ENCODE measurements at regions not wholly inside any gene's neighbourhood (a gene's known extent, or its start where the extent isn't known, plus 50 kb on each side); places are given as distances from the start of the nearest gene placed in this dataset.

GRCh38 chr4:178293601-178294000 is 851.4 kb upstream of the AGA start:
- Histone ChIP-seq H2BK120ac (ENCODE audit: low read depth, low read length) (no peak overlapping the region), H3K79me1 (ENCODE audit: low read length) (no peaks in the 10 kb centered on the region), H3K4me2 (ENCODE audit: low read length) (no peak overlapping the region), H3K27ac (ENCODE audit: low read depth, low read length) (no peak overlapping the region), H3K56ac (ENCODE audit: low read length) (no peak overlapping the region), H3K36me3 (ENCODE audit: control insufficient read depth, insufficient read depth, low read length) (no peaks in the 10 kb centered on the region), H3K4ac (ENCODE audit: low read depth, low read length) (no peak overlapping the region), H4K5ac (ENCODE audit: low read length) (no peak overlapping the region), H2BK5ac (ENCODE audit: low read length) (no peak overlapping the region), H3K27me3 (ENCODE audit: insufficient read depth, low read length, poor library complexity) (no peaks in the 10 kb centered on the region), H2AK5ac (ENCODE audit: low read length) (no peak overlapping the region), H3K9ac (ENCODE audit: low read length) (no peak overlapping the region), H4K8ac (ENCODE audit: low read depth, low read length) (no peak overlapping the region), H3K18ac (ENCODE audit: low read length) (no peak overlapping the region), H3K79me2 (ENCODE audit: control insufficient read depth, insufficient read depth, low read length) (no peaks in the 10 kb centered on the region), H3K4me1 (ENCODE audit: control insufficient read depth, low read depth, low read length) (no peaks in the 10 kb centered on the region), H3K4me3 (ENCODE audit: low read length) (no peak overlapping the region), H3K23ac (ENCODE audit: low read length) (no peak overlapping the region), H2BK15ac (replicated peaks; ENCODE audit: low read depth) (no peak overlapping the region)
- DNase-seq, result peak; percentile 37
- 100% methylated on average over 1 of the region's 6 CpGs for WGBS (ENCODE audit: extremely low coverage, insufficient coverage, low lambda C conversion rate)

- H3K4me1 ChIP-seq (ENCODE audit: control insufficient read depth, low read depth, low read length), result no peaks in the 10 kb centered on the region
- no peak overlapping the region for H2AK5ac ChIP-seq (ENCODE audit: low read length)
- H3K27me3 ChIP-seq (ENCODE audit: insufficient read depth, low read length, poor library complexity), result no peaks in the 10 kb centered on the region
- no peaks in the 10 kb centered on the region for H3K36me3 ChIP-seq (ENCODE audit: control insufficient read depth, insufficient read depth, low read length)
- H3K79me2 ChIP-seq (ENCODE audit: control insufficient read depth, insufficient read depth, low read length), result no peaks in the 10 kb centered on the region
- no peak overlapping the region for H3K27ac ChIP-seq (ENCODE audit: low read depth, low read length)
- no peak overlapping the region for H3K4ac ChIP-seq (ENCODE audit: low read depth, low read length)
- H3K18ac ChIP-seq (ENCODE audit: low read length), result no peak overlapping the region
- no peak overlapping the region for H4K8ac ChIP-seq (ENCODE audit: low read depth, low read length)
- no peak overlapping the region for H2BK120ac ChIP-seq (ENCODE audit: low read depth, low read length)
- H3K79me1 ChIP-seq (ENCODE audit: low read length), result no peaks in the 10 kb centered on the region
- H4K5ac ChIP-seq (ENCODE audit: low read length), result no peak overlapping the region
- no peak overlapping the region for H3K9ac ChIP-seq (ENCODE audit: low read length)
- H2BK5ac ChIP-seq (ENCODE audit: low read length), result no peak overlapping the region
- no peak overlapping the region for H3K4me2 ChIP-seq (ENCODE audit: low read length)
- H3K4me3 ChIP-seq (ENCODE audit: low read length), result no peak overlapping the region
- H3K56ac ChIP-seq (ENCODE audit: low read length), result no peak overlapping the region
- H3K23ac ChIP-seq (ENCODE audit: low read length), result no peak overlapping the region
- DNase-seq, result peak; percentile 27
- no peak overlapping the region for H2BK15ac ChIP-seq (replicated peaks; ENCODE audit: low read depth)
- WGBS (ENCODE audit: extremely low coverage, insufficient coverage, low lambda C conversion rate), result no CpG with 5 or more reads among the region's 1 CpG
Measured at GRCh38 chr4:178296669-178297068, 854.4 kb upstream of the AGA start.

GRCh38 chr4:178306565-178306964 is 864.3 kb upstream of the AGA start:
- Histone ChIP-seq H2BK5ac (ENCODE audit: low read length) (no peak overlapping the region), H3K4me1 (ENCODE audit: control insufficient read depth, low read depth, low read length) (no peaks in the 10 kb centered on the region), H3K18ac (ENCODE audit: low read length) (no peak overlapping the region), H3K36me3 (ENCODE audit: control insufficient read depth, insufficient read depth, low read length) (no peaks in the 10 kb centered on the region), H3K56ac (ENCODE audit: low read length) (no peak overlapping the region), H3K79me2 (ENCODE audit: control insufficient read depth, insufficient read depth, low read length) (no peaks in the 10 kb centered on the region), H4K8ac (ENCODE audit: low read depth, low read length) (no peak overlapping the region), H2AK5ac (ENCODE audit: low read length) (no peak overlapping the region), H3K4me3 (ENCODE audit: low read length) (no peak overlapping the region), H4K5ac (ENCODE audit: low read length) (no peak overlapping the region), H3K4ac (ENCODE audit: low read depth, low read length) (no peak overlapping the region), H3K9ac (ENCODE audit: low read length) (no peak overlapping the region), H3K23ac (ENCODE audit: low read length) (no peak overlapping the region), H2BK15ac (replicated peaks; ENCODE audit: low read depth) (no peak overlapping the region), H3K79me1 (ENCODE audit: low read length) (no peaks in the 10 kb centered on the region), H2BK120ac (ENCODE audit: low read depth, low read length) (no peak overlapping the region), H3K27ac (ENCODE audit: low read depth, low read length) (no peak overlapping the region), H3K27me3 (ENCODE audit: insufficient read depth, low read length, poor library complexity) (no peaks in the 10 kb centered on the region), H3K4me2 (ENCODE audit: low read length) (no peak overlapping the region)
- no CpG with 5 or more reads among the region's 3 CpGs for WGBS (ENCODE audit: extremely low coverage, insufficient coverage, low lambda C conversion rate)
- peak; percentile 14 for DNase-seq

GRCh38 chr4:178309890-178310289 is 867.7 kb upstream of the AGA start:
- H3K27ac ChIP-seq (ENCODE audit: low read depth, low read length), result no peak overlapping the region
- no CpG with 5 or more reads among the region's 2 CpGs for WGBS (ENCODE audit: extremely low coverage, insufficient coverage, low lambda C conversion rate)
- no peak overlapping the region for H3K4ac ChIP-seq (ENCODE audit: low read depth, low read length)

GRCh38 chr4:178311997-178312396 is 869.8 kb upstream of the AGA start:
- no peak for DNase-seq

More at GRCh38 chr4:178309890-178310289, 867.7 kb upstream of the AGA start:
- no peak overlapping the region for H3K18ac ChIP-seq (ENCODE audit: low read length)
- H3K23ac ChIP-seq (ENCODE audit: low read length), result no peak overlapping the region
- H3K9ac ChIP-seq (ENCODE audit: low read length), result no peak overlapping the region
- H3K27me3 ChIP-seq (ENCODE audit: insufficient read depth, low read length, poor library complexity), result no peaks in the 10 kb centered on the region
- H2AK5ac ChIP-seq (ENCODE audit: low read length), result no peak overlapping the region
- no peak overlapping the region for H4K5ac ChIP-seq (ENCODE audit: low read length)
- H3K4me2 ChIP-seq (ENCODE audit: low read length), result no peak overlapping the region
- no peaks in the 10 kb centered on the region for H3K79me1 ChIP-seq (ENCODE audit: low read length)
- no peak overlapping the region for H2BK120ac ChIP-seq (ENCODE audit: low read depth, low read length)
- H4K8ac ChIP-seq (ENCODE audit: low read depth, low read length), result no peak overlapping the region
- H3K36me3 ChIP-seq (ENCODE audit: control insufficient read depth, insufficient read depth, low read length), result no peaks in the 10 kb centered on the region
- H3K79me2 ChIP-seq (ENCODE audit: control insufficient read depth, insufficient read depth, low read length), result no peaks in the 10 kb centered on the region
- no peak overlapping the region for H2BK5ac ChIP-seq (ENCODE audit: low read length)
- no peak overlapping the region for H2BK15ac ChIP-seq (replicated peaks; ENCODE audit: low read depth)
- H3K56ac ChIP-seq (ENCODE audit: low read length), result no peak overlapping the region
- no peak overlapping the region for H3K4me3 ChIP-seq (ENCODE audit: low read length)
- no peaks in the 10 kb centered on the region for H3K4me1 ChIP-seq (ENCODE audit: control insufficient read depth, low read depth, low read length)
- no peak for DNase-seq

DNA sequence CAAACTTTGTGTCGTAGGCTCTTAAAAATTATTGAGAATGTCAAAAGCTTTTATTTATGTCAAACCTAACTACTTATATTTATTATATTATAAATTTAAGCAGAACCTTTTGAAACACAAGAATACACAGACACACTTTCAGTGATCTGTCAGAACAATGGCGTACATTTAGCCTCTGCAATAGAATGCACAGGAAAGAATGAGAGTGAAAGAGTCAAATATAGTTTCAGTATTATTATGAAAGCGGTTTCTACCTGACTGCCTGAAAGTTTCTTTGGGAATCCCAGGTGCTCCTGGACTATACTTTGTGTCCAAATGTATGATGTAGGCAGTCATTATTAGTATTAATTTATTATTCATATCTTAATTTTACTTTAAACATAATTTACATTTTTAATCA is 872.0 kb upstream of the AGA start:
- H2BK15ac ChIP-seq (replicated peaks; ENCODE audit: low read depth), result no peak overlapping the region
- H2BK120ac ChIP-seq (ENCODE audit: low read depth, low read length), result no peak overlapping the region
- no peak overlapping the region for H3K18ac ChIP-seq (ENCODE audit: low read length)
- H3K36me3 ChIP-seq (ENCODE audit: control insufficient read depth, insufficient read depth, low read length), result no peaks in the 10 kb centered on the region
- no peaks in the 10 kb centered on the region for H3K4me1 ChIP-seq (ENCODE audit: control insufficient read depth, low read depth, low read length)
- H4K5ac ChIP-seq (ENCODE audit: low read length), result no peak overlapping the region
- H3K27ac ChIP-seq (ENCODE audit: low read depth, low read length), result no peak overlapping the region
- no peak overlapping the region for H2BK5ac ChIP-seq (ENCODE audit: low read length)
- no peak overlapping the region for H3K4me3 ChIP-seq (ENCODE audit: low read length)
- H3K9ac ChIP-seq (ENCODE audit: low read length), result no peak overlapping the region
- no peak overlapping the region for H3K4me2 ChIP-seq (ENCODE audit: low read length)
- no peaks in the 10 kb centered on the region for H3K79me2 ChIP-seq (ENCODE audit: control insufficient read depth, insufficient read depth, low read length)
- no peak overlapping the region for H2AK5ac ChIP-seq (ENCODE audit: low read length)
- no peak overlapping the region for H3K56ac ChIP-seq (ENCODE audit: low read length)
- no peak overlapping the region for H3K23ac ChIP-seq (ENCODE audit: low read length)
- no CpG with 5 or more reads among the region's 3 CpGs for WGBS (ENCODE audit: extremely low coverage, insufficient coverage, low lambda C conversion rate)
- H3K27me3 ChIP-seq (ENCODE audit: insufficient read depth, low read length, poor library complexity), result no peaks in the 10 kb centered on the region
- DNase-seq, result no peak
- no peak overlapping the region for H4K8ac ChIP-seq (ENCODE audit: low read depth, low read length)
- no peaks in the 10 kb centered on the region for H3K79me1 ChIP-seq (ENCODE audit: low read length)
- H3K4ac ChIP-seq (ENCODE audit: low read depth, low read length), result no peak overlapping the region

More at GRCh38 chr4:178311997-178312396, 869.8 kb upstream of the AGA start:
- Histone ChIP-seq H2BK15ac (replicated peaks; ENCODE audit: low read depth) (no peak overlapping the region), H3K18ac (ENCODE audit: low read length) (no peak overlapping the region), H2BK5ac (ENCODE audit: low read length) (no peak overlapping the region), H3K23ac (ENCODE audit: low read length) (no peak overlapping the region), H3K4ac (ENCODE audit: low read depth, low read length) (no peak overlapping the region), H3K4me2 (ENCODE audit: low read length) (no peak overlapping the region), H3K36me3 (ENCODE audit: control insufficient read depth, insufficient read depth, low read length) (no peaks in the 10 kb centered on the region), H3K79me1 (ENCODE audit: low read length) (no peaks in the 10 kb centered on the region), H3K4me3 (ENCODE audit: low read length) (no peak overlapping the region), H3K27me3 (ENCODE audit: insufficient read depth, low read length, poor library complexity) (no peaks in the 10 kb centered on the region), H2BK120ac (ENCODE audit: low read depth, low read length) (no peak overlapping the region), H4K5ac (ENCODE audit: low read length) (no peak overlapping the region), H3K27ac (ENCODE audit: low read depth, low read length) (no peak overlapping the region), H4K8ac (ENCODE audit: low read depth, low read length) (no peak overlapping the region), H3K4me1 (ENCODE audit: control insufficient read depth, low read depth, low read length) (no peaks in the 10 kb centered on the region), H3K56ac (ENCODE audit: low read length) (no peak overlapping the region), H2AK5ac (ENCODE audit: low read length) (no peak overlapping the region), H3K79me2 (ENCODE audit: control insufficient read depth, insufficient read depth, low read length) (no peaks in the 10 kb centered on the region), H3K9ac (ENCODE audit: low read length) (no peak overlapping the region)
- WGBS (ENCODE audit: extremely low coverage, insufficient coverage, low lambda C conversion rate), result no CpG with 5 or more reads among the region's 2 CpGs

Data from mesendoderm (in vitro differentiated cells).